DOHH2 (cell line): ENCODE measurements at regions not wholly inside any gene's neighbourhood (a gene's known extent, or its start where the extent isn't known, plus 50 kb on each side); places are given as distances from the start of the nearest gene placed in this dataset.

ENCODE experiments used
- EZH2phosphoT487 ChIP-seq: fragments of 200-600 bp; sonication (generic); IDR thresholded peaks from 2 replicates; pipeline ENCODE4 v1.6.1; 2017; ENCODE audit warnings: borderline replicate concordance, mild to moderate bottlenecking, antibody characterized with exemption, low read length, moderate library complexity, mixed read lengths
- TF ChIP-seq, protein P1 (sequence below): fragments of 200-600 bp; sonication (generic); IDR thresholded peaks from one replicate; pipeline ENCODE4 v1.5.1; 2014; ENCODE audit warnings: antibody characterized with exemption, mild to moderate bottlenecking, low read depth, low read length; ENCODE audit not compliant: poor library complexity, severe bottlenecking

DNA sequence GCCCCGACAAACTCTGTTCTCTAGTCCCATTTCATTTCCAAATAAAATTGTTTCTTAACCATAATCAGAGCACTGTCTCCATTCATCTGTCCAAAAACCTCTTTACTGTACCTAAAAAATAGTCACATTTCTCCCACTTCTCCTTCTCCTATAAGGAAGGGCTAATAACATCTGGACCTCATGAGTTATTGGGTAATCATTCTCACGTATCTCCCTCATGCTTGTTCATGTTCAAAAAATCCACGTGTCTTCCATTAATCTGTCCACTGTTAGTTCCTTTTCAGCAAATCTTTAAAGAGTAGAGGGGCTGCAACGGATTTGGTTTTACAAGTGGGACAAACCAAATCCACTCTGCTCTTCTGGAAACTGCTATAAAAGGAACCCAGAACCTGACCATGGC is 1418.8 kb downstream of the MRPL39 start:
- TF ChIP-seq, protein P1, sequence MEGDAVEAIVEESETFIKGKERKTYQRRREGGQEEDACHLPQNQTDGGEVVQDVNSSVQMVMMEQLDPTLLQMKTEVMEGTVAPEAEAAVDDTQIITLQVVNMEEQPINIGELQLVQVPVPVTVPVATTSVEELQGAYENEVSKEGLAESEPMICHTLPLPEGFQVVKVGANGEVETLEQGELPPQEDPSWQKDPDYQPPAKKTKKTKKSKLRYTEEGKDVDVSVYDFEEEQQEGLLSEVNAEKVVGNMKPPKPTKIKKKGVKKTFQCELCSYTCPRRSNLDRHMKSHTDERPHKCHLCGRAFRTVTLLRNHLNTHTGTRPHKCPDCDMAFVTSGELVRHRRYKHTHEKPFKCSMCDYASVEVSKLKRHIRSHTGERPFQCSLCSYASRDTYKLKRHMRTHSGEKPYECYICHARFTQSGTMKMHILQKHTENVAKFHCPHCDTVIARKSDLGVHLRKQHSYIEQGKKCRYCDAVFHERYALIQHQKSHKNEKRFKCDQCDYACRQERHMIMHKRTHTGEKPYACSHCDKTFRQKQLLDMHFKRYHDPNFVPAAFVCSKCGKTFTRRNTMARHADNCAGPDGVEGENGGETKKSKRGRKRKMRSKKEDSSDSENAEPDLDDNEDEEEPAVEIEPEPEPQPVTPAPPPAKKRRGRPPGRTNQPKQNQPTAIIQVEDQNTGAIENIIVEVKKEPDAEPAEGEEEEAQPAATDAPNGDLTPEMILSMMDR, result no peak
- no peak for TF ChIP-seq EZH2phosphoT487
